HG02973 (cell line): ENCODE measurements at regions not wholly inside any gene's neighbourhood (a gene's known extent, or its start where the extent isn't known, plus 50 kb on each side); places are given as distances from the start of the nearest gene placed in this dataset.
A peak's percentile ranks its signal among the peaks of the same experiment; 100 is the strongest.
"Not testable (repeated sequence)": the region's sequence is repeated elsewhere in the genome, so short reads cannot be mapped to it uniquely, and the experiment has no call there.

ENCODE experiments used
- ATAC-seq: cut with Tn5 transposase; IDR thresholded peaks from one replicate; pipeline ENCODE4 v1.9.1; 2021; ENCODE audit warnings: moderate library complexity; ENCODE audit not compliant: unreplicated experiment

DNA sequence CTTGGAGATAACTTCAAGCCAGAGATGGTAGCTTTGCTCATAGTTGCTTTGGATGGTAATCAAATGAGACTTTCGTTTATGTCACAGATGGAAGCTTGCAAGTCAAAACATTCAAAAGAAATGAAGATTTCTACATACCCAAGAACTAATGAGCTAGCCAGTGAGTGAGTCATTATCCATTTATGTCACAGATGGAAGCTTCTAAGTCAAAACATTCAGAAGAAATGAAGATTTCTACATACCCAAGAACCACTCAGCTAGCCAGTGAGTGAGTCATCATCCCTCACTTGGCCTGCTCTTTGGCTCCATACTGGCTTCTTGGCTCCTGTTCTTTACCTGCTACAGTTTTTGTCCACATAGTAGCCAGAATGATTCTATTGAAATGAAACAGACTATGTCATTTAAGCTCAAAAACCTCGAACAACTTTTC is 559.8 kb upstream of the CBLB start:
- no peak for ATAC-seq

DNA sequence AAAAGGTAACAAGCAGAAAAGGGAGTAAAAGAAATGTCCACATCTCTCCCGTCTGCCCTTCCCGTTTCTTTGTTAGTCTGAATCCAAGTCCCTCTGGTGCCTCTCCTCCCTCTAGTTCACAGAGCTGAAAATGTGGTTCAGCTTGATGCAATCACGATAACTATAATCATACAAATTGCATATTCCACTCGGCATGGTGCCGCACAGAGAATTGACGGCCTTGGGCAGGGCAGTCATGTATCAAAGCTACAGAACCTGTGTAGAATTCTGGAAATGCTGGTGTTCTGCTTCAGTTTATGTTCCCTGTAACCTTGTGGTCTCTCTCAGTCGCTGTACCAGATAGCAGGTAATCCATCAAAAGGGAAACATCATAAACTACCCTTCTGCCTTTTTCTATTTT is 562.9 kb upstream of the CBLB start:
- ATAC-seq, result no peak

DNA sequence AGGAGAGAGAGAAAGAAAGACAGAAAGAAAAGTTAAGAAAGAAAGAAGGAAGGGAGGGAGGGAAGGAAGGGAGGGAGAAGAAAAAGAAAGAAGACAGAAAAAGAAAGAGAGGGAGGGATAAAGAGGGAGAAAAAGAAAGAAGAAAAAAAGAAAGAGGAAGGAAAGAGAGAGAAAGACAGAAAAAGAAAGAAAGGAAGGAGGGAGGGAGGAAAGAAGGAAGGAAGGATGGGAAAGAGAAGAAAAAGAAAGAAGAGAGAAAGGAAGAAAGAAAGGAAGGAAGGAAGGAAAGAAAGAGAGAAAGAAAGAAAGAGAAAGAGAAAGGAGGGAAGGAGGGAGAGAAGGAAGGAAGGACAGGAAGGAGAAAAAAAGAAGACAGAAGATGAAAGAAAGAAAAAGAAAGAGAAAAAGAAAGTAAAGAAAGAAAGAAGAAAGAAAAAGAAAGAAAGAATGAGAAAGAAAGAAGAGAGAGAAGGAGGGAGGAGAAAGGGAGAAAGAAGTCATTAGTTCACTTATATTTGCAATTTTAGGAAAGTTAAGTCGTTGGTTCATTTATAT is 567.2 kb upstream of the CBLB start:
- ATAC-seq, result no peak

DNA sequence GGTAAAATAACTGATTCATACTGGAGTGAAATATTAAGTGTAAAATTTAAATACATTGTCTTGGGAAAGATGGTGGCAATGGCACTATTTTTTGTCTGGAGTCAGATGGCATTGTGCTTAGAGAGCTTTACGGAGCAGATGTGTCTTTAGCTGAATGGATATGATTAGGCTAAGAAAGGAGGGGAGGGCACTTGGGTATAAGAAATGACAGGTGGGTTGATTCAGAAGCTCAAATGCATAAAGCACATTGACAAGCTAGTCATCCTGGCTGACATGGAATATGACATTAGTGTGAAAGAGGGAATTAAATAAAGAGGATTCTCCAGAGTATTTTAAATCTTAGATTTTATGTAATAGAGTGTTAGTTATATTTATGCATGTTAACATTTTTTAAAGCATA is 570.1 kb upstream of the CBLB start:
- ATAC-seq, result no peak

DNA sequence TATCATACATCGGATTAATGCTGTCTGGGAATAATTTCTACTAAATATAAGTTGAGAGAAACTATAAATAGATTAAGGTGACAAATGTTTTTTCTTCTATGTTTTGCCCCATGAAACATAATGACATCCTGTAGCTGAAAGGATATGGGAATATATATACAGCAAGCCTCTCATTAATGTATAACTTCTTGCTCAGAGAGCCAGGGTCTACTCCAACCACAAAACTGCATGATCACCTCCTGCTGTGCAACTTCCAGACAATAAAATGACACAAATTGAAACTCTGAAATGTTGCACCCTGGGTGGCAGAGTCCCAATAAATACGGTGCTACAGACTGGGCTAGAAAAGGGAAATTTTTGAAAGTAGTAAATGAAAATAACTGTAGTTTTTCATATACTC is 571.9 kb upstream of the CBLB start:
- no peak for ATAC-seq

DNA sequence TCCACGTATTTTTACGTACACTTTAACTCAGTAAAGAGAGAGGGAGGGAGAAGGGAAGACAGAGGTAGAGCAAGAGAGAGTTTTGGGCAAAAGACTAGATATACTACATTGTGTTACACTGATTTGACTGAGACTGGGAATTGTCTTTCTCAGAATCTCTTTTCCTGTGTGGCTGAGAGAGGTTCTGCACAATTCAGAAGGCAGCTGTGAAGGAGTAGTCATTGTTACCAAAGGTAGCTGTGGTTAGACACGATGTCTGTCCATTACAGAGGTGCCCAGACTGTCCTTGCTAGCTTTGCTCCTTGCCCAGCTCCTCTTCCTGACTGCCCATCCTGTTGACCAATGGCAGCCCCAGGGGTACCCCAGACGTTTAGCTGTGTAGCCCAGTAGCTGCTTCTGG is 577.5 kb upstream of the CBLB start:
- no peak for ATAC-seq

DNA sequence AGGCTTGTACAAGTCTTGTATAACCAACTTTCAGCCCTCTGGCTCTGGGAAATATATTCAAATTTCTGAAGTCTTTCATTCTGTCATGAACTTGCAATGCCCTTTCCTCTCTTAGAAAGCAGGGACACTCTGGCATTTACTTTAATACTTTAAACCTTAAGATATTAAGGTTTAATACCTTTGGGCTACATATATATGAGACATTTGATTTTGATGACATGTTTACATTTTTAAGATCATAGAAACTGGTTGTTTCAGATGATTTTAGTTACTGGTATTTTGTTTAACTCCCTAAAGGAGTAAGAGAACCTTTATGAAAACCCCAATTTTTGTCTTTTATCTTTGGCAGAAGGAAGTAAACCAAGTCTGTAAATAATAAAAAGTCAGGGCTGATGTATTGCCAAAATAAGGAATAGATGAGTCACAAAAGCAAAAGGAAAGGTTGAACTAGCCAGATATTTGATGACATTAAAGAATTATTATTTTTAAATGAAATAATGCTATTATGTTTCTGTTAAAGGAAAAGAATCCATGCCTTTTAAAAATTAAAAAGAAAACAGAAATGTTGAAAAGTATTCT is 579.0 kb upstream of the CBLB start:
- ATAC-seq, result no peak

DNA sequence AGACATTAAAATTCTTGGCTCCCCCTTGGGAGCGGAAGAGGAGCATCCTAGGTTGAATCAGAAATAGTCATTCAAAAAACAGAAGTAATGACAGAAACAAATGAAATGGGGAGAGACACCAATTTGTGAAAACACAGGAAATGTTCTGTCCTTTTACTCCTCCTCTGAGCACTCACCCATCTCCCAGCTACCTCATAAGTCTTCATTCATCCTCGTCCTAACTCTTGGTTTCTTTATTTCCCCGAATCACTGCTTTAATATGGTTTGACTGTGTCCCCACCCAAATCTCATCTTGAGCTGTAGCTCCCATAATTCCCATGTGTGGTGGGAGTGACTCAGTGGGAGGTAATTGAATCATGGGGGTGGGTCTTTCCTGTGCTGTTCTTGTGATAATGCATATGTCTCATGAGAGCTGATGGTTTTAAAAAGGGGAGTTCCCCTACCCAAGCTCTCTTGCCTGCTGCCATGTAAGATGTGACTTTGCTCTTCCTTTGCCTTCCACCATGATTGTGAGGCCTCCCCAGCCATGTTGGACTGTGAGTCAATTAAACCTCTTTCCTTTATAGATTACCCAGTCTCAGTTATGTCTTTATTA is 579.7 kb upstream of the CBLB start:
- not testable (repeated sequence) for ATAC-seq

DNA sequence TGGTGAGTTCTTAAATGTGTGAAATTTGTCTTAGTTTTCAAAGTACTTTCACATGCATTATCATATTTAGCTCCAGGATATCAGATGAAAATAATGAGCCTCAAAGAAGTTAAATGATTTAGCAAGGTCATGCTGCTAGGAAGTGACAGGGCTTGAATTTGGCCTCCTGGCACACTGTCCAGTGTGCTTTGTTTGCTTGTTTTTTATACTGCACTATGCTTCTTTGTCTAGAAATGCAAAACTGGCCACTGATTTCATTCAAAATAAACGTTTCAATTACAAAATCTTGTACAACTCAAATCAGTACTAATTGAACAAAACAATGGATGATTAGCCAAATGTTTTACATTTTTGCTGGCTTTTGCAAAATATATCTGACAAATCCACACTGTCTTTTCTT is 583.3 kb upstream of the CBLB start:
- ATAC-seq, result no peak

DNA sequence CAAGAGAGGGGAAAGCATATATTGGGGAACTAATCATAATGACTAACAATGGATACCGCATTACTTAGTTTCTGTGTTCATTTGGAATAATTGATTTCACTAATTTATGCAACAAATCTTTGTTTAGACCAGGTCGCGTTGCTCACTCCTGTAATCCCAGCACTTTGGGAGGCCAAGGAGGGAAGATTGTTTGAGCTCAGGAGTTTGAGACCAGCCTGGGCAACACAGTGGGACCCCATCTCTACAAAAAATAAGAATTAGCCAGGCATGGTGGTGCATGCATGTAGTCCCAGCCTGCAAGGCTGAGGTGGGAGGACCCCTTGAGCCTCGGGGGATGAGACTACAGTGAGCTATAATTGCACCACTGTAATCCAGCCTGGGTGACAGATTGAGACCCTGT is 585.7 kb upstream of the CBLB start:
- ATAC-seq, result no peak

DNA sequence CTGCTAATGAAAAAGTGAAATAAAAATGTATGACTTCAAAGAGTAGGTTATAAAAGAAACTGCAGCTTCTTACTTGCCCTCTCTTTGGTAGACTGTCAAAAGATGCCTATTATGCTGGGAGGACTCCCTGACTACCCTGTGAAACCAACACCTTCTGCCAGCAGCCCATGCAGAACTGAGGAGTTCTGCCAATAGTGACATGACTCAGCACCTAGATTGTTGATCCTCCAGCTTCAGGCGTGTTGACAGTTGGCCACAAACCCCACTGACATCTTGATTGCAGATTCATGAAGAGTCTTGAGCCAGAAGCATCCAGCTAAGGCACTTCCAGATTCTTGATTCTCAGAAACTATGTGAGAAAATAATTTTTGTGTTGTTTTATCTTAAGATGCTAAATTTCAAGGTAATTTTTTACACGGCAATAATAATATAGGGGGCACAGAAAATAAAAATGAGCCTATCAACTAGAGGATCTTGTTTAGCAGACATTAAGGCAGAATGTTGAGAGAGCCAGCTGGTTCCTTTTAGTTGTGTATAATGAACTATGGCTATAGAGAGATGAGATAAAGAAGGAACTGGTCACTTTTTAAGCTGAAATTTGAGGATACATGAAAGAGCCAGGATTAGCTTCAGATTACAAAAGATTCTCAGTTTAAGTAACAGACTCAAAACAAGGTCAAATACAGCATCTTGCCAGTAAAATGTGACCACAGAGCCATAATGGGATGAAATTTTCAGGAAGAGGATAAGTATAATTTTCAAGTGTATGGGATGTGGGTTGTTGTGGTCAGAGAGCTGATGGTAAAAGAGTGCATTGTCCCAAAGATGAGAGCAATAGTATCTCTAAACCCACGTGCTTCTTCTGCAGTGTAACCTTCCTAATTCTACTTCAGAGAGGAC is 588.7 kb upstream of the CBLB start:
- ATAC-seq, result peak; percentile 93

DNA sequence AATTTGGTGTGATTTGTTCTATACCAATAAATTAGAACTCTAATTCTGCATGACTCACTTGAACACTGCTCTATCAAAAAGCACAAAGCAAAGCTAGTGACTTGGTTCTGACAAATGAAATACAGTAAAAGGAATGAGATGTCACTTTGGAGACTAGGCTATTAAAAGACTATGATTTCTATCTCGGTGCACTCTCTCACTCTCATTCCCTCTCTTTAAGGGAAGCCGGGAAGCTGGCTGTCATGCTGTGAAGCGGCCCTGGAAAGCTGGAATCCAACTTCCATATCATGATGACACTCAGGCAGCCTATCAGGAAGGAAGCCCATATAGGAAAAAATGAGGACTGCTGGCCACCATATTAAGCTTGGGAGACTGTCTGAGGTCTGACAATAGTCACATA is 590.1 kb upstream of the CBLB start:
- ATAC-seq, result no peak

DNA sequence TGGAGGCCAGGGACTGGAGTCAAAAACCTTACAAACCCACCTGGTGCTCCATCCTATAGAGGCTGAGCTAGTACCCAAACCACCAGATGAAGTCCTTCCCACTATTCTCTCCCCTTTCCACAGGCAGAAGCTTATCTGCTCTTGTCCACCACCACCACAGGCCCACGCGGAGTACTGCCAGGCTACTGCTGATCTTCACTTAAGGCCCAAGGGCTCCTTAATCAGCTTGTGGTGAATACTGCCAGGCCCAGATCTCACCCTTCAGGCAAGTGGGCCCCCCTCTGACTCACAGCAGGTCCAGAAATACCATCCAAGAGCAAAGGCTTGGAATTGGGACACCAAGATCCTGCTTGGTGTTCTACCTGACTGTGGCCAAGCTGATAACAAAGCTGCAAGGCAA is 598.1 kb upstream of the CBLB start:
- no peak for ATAC-seq

DNA sequence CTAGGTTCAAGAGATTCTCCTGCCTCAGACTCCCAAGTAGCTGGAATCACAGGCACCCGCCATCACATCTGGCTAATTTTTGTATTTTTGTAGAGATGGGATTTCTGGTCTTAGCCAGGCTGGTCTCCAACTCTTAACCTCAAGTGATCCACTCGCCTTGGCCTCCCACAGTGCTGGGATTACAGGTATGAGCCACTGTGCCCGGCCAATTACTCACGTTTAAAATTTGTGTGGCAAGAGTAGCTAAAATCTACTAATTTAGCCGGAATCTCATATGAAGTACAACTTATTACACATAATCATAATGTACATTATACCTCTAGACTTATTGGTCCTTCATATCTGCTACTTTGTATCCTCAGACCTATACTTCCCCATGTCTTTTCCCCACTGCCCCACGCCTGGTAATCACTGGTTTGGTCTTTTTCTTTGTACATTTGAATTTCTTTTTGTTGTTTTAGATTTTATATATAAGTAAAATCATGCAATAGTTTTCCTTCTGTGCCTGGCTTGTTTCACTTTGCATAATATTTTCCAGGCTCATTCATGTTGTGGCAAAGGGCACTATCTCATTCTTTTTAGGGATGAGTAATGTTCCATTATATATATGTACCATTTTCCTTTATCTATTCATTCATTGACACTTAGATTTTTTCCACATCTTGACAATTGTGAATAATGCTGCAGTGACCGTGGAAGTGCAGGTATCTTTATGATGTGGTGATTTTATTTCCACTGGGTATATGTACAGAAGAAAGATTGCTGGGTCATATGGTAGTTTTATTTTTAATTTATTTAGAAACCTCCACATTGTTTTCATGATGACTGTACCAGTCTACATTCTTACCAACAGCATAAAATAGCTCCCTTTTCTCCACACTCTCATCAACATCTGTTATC is 605.0 kb upstream of the CBLB start:
- ATAC-seq, result no peak

DNA sequence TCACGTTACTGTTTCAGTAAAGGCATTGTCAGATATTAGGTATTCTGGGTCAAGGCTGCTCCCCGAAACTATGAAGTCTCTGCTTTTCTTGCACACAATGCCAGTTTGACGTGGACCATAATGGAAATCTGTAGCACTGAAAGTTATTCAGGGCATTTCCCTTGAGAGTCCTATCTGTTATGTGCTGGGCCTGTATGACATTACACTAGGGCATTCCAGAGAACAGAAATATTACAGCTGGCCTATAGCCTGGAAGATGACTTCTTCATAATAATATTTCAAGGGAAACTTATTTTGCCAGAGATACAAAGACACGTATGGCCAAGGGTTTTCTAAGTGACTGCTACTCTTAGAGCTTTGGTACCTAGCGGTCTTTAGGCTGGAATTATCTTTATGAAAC is 613.6 kb upstream of the CBLB start:
- ATAC-seq, result no peak

DNA sequence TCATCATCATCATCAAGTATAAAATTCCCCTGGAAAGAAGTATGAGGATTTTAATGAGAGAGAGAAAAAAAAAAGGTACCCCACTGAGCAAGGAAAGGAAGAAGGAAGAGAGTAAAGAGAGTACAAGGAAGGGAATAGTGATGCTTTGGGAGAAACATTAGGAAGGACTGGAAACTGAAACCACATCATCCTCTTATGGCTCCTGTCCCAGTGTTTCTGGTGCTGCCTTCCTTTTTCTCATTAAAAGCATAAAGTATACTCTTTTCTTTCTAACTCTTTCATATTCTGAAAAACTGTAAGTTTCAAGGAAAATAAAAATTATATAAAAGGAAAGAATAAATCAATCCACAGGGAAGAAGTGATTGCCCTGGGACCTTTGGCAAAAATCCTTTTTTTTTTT is 616.4 kb upstream of the CBLB start:
- ATAC-seq, result no peak

DNA sequence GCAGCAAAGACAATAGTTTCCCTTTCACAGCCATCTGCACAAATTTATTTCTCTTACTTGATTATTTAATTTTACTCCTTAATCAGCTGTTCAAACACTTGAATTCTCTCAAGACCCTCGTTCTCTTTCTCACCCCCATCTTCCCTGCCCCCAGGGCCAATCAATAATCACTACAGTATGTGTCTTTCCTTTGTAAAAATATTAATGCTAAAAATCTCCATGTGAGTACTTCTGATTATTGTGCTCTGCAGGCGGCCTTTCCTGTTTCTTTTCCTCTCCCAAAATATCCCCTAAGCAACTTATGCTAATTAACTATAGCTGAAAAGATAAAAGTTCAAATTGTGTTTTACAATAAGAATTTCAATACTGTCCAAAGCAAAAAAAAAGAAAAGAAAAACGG is 617.0 kb upstream of the CBLB start:
- ATAC-seq, result no peak

DNA sequence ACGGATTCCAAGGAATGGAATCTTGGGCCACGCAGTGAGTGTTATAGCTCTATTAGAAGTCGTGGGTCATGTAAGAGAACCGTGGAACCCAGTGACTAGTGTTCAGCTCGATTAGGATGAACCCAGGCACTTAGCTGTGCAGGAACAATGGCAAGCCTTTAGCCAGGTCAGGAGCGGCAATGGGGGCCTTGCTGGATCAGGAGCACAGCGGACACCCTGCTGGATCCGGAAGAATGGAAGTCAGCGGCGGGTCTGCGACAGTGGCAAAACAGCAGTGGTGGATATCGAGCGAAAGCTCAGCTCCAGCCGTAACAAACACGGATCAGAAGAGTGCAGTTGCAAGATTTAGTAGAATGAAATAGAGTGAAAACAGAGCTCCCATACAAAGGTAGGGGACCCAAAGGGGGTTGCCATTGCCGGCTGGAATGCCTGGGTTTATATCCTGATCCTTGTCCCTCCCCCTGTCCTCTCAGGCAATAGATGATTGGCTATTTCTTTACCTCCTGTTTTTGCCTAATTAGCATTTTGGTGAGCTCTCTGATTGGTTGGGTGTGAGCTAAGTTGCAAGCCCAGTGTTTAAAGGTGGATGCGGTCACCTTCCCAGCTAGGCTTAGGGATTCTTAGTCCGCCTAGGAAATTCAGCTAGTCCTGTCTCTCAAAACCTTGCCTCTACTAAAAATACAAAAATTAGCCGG is 618.3 kb upstream of the CBLB start:
- not testable (repeated sequence) for ATAC-seq

DNA sequence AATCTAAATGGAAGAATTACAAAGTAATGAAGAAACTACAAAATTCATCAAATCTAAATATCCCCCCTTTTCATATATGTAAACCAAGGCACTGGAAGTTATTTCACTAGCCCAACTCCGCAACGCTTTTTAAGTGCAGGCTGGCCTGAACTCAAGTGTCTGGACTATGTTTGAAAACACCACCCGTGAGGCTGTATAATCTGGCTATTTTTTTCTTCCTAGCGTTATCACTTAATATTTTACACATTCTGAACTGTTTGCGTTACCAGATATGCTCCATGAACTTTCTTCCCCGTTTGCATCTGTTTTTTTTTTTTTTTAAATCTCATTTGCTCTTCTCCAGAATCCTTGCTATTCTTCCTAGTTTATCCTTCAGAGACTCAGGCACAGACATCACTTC is 619.5 kb upstream of the CBLB start:
- ATAC-seq, result no peak

DNA sequence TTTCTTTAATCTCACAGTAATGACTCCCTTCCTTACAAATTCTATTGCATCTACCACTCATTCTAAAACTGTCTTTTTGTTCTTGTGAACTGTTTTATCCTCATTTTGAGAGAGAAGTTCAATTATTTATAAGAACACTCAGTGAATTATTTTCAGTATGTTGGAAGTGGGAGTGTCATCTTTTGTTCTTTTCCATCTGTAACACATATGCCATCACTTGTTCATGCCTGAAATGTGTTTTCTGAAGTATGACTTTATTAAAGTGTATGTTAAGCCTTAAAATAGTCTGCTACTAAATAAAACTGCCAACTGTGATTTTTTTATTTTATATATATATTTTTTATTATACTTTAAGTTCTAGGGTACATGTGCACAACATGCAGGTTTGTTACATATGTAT is 623.0 kb upstream of the CBLB start:
- ATAC-seq, result no peak
